BLaER1 (cell line): ENCODE measurements at regions not wholly inside any gene's neighbourhood (a gene's known extent, or its start where the extent isn't known, plus 50 kb on each side); places are given as distances from the start of the nearest gene placed in this dataset.
"Not testable (repeated sequence)": the region's sequence is repeated elsewhere in the genome, so short reads cannot be mapped to it uniquely, and the experiment has no call there.

ENCODE experiments used
- H3K27ac ChIP-seq: shearing (Covaris generic); formaldehyde crosslinking; 2 replicates; pipeline ENCODE4 v1.8.1; 2022
- H3K27me3 ChIP-seq: shearing (Covaris generic); formaldehyde crosslinking; 2 replicates; pipeline ENCODE4 v1.8.1; 2022
- H3K36me3 ChIP-seq: shearing (Covaris generic); formaldehyde crosslinking; 2 replicates; pipeline ENCODE4 v1.8.1; 2022
- H3K4me1 ChIP-seq: shearing (Covaris generic); formaldehyde crosslinking; 2 replicates; pipeline ENCODE4 v1.8.1; 2022
- H3K4me2 ChIP-seq: shearing (Covaris generic); formaldehyde crosslinking; 2 replicates; pipeline ENCODE4 v1.8.1; 2022
- H3K4me3 ChIP-seq: shearing (Covaris generic); formaldehyde crosslinking; 2 replicates; pipeline ENCODE4 v1.8.1; 2022
- H3K9ac ChIP-seq: shearing (Covaris generic); formaldehyde crosslinking; 2 replicates; pipeline ENCODE4 v1.8.1; 2022
- H3K9me3 ChIP-seq: shearing (Covaris generic); formaldehyde crosslinking; 2 replicates; pipeline ENCODE4 v1.8.1; 2022
- H4K20me1 ChIP-seq: shearing (Covaris generic); formaldehyde crosslinking; 2 replicates; pipeline ENCODE4 v1.8.1; 2022
- Cebpa-rat ChIP-seq: shearing (Covaris generic); IDR thresholded peaks from 2 replicates; pipeline ENCODE4 v1.8.1; 2022

GRCh38 chr1:213415691-213416380, 364.8 kb downstream of the RPS6KC1 start:
- no peak overlapping the region for H3K4me3 ChIP-seq
- no peaks in the 10 kb centered on the region for H3K36me3 ChIP-seq
- no peaks in the 10 kb centered on the region for H3K9me3 ChIP-seq
- no peak overlapping the region for H3K27ac ChIP-seq
- no peak overlapping the region for H3K4me2 ChIP-seq
- TF ChIP-seq Cebpa-rat: no peak
- H4K20me1 ChIP-seq: no peaks in the 10 kb centered on the region
- H3K4me1 ChIP-seq: no peaks in the 10 kb centered on the region
- no peak overlapping the region for H3K9ac ChIP-seq
- no peaks in the 10 kb centered on the region for H3K27me3 ChIP-seq

GRCh38 chr1:213416461-213417224, 365.6 kb downstream of the RPS6KC1 start:
- H3K4me3 ChIP-seq: no peak overlapping the region
- no peaks in the 10 kb centered on the region for H3K9me3 ChIP-seq
- no peaks in the 10 kb centered on the region for H3K4me1 ChIP-seq
- no peak overlapping the region for H3K27ac ChIP-seq
- no peak for TF ChIP-seq Cebpa-rat
- H4K20me1 ChIP-seq: no peaks in the 10 kb centered on the region
- no peaks in the 10 kb centered on the region for H3K36me3 ChIP-seq
- H3K9ac ChIP-seq: no peak overlapping the region
- H3K4me2 ChIP-seq: no peak overlapping the region
- no peaks in the 10 kb centered on the region for H3K27me3 ChIP-seq

- Histone ChIP-seq H3K27me3 (no peaks in the 10 kb centered on the region), H3K4me1 (no peaks in the 10 kb centered on the region), H3K27ac (no peak overlapping the region), H3K36me3 (no peaks in the 10 kb centered on the region), H3K9ac (no peak overlapping the region), H3K4me2 (no peak overlapping the region), H4K20me1 (no peaks in the 10 kb centered on the region), H3K4me3 (no peak overlapping the region), H3K9me3 (no peaks in the 10 kb centered on the region)
- no peak for TF ChIP-seq Cebpa-rat
Measured at GRCh38 chr1:213417225-213417820, 366.3 kb downstream of the RPS6KC1 start.

DNA sequence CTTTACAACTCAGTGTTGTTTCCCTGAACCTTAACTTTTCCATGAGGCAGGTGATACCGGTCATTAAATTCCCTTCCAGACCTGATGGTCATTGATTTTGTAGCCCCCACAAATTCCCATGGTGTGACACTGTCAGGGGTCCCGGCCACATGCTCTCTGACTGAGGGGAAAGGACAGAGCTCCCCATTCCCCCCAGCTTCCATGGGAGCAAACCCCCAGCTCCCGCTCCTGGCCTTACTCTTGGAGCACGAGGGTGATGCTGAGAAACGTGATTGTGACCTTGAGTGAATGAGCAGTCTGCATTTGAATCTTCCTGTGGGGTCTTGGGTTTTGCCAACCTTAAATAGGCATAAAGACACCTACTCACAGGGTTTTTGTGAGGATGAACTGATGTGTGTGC, 366.8 kb downstream of the RPS6KC1 start:
- no peak overlapping the region for H3K4me2 ChIP-seq
- no peak overlapping the region for H3K9ac ChIP-seq
- no peaks in the 10 kb centered on the region for H3K9me3 ChIP-seq
- no peaks in the 10 kb centered on the region for H3K4me1 ChIP-seq
- no peak for TF ChIP-seq Cebpa-rat
- no peak overlapping the region for H3K27ac ChIP-seq
- H3K27me3 ChIP-seq: no peaks in the 10 kb centered on the region
- no peaks in the 10 kb centered on the region for H4K20me1 ChIP-seq
- H3K36me3 ChIP-seq: no peaks in the 10 kb centered on the region
- no peak overlapping the region for H3K4me3 ChIP-seq

DNA sequence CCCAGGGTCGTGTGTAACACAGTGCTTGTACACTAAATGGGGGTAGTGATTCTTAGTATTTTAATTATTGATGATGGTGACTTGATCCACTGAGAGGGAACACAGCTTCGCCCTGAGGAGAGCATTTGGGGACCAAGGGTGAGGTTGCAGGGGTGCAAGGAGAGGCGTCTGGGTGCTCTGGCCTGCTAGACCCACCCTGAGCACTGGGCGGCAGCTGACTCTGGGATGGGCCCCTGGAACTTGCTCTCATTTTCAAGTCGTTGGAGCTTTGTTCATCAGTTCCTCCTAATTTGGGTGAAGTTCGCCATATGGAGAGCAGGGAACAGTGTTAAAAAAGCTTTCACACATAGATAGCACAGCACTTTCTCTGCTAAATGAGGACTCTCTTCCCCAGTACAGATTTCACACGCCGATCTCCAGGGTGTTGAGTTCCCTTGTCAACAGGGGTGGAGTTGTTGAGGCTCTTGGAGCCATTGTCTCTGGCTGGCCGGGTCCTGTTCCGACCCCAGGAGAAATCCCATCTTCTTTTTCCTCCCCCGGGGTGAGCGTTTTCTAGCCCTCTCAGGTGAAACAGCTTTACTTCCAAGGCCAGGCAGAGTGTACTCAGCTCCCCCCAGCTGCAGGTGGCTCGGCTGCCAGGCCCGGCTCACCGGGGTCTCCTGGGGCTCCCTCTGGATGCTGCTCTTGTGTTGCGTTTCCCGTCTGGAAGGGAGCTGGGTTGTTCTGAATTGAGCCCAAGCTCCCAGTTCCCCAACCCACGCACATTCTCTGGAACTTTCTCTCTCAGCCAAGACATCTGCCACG, 367.4 kb downstream of the RPS6KC1 start:
- H3K4me2 ChIP-seq: no peak overlapping the region
- no peaks in the 10 kb centered on the region for H3K27me3 ChIP-seq
- H3K4me3 ChIP-seq: no peak overlapping the region
- H3K9me3 ChIP-seq: no peaks in the 10 kb centered on the region
- H3K4me1 ChIP-seq: no peaks in the 10 kb centered on the region
- no peak overlapping the region for H3K9ac ChIP-seq
- no peak overlapping the region for H3K27ac ChIP-seq
- no peaks in the 10 kb centered on the region for H3K36me3 ChIP-seq
- H4K20me1 ChIP-seq: no peaks in the 10 kb centered on the region
- no peak for TF ChIP-seq Cebpa-rat

DNA sequence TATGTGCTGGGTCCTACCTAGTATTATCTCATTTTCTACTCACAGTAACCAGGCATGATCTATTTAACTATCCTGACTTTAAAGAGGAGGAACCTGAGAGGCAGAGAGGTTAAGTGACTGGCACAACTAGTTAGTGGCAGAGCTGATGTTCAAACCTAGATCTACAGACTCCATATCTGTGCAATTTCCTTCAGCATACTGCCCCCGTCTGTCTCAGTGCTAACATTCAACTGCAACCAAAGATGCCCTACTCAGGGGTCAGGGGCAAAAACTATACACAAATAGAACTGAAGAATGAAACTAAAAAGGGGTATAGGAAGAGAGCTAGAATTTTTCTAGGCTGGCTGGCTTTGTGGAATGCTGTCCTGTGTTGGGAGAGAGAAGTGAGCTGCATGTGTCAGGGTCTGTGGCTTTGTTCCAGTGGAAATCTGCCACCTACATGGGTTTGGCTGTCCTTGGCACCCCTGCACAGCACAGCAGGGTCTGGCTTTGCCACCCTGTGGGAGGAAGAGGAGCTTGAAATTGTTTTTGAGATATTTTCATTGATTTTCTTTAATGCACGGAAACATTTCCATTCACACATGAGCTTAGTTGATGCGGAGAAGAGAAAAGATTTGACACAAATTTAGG, 368.5 kb downstream of the RPS6KC1 start:
- no peak overlapping the region for H3K9ac ChIP-seq
- H3K27ac ChIP-seq: no peak overlapping the region
- H3K4me2 ChIP-seq: no peak overlapping the region
- H3K27me3 ChIP-seq: no peaks in the 10 kb centered on the region
- TF ChIP-seq Cebpa-rat: no peak
- no peaks in the 10 kb centered on the region for H3K9me3 ChIP-seq
- no peaks in the 10 kb centered on the region for H4K20me1 ChIP-seq
- no peaks in the 10 kb centered on the region for H3K36me3 ChIP-seq
- no peaks in the 10 kb centered on the region for H3K4me1 ChIP-seq
- no peak overlapping the region for H3K4me3 ChIP-seq

- not testable (repeated sequence) for H3K36me3 ChIP-seq, H3K4me2 ChIP-seq, H4K20me1 ChIP-seq, H3K4me3 ChIP-seq, H3K27ac ChIP-seq, H3K9ac ChIP-seq, H3K27me3 ChIP-seq, H3K9me3 ChIP-seq, H3K4me1 ChIP-seq
Measured at GRCh38 chr1:213421178-213421577, 370.1 kb downstream of the RPS6KC1 start.

DNA sequence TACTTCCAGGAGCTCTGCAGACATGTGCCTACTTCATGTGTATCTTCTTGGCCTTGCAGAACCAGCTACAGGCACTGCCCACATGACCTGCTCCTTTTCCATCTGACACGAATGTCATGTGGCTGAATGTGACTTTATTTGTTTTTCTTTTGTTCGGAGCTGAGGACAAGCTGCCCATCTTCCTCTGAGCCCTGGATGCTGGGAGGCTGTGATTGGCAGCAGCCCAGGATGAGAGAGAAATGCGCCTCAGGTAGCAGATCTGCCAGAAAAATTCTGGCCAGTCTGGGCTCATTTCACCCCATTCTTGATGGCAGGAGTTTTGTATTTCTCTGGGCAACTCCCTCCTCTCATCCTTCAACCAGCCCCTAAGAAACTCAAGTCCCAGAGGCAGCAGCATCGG, 372.0 kb downstream of the RPS6KC1 start:
- H3K27me3 ChIP-seq: no peaks in the 10 kb centered on the region

GRCh38 chr1:213423605-213424004, 372.6 kb downstream of the RPS6KC1 start:
- Histone ChIP-seq H3K4me1 (no peaks in the 10 kb centered on the region), H3K27ac (no peak overlapping the region), H3K9me3 (no peaks in the 10 kb centered on the region), H3K36me3 (no peaks in the 10 kb centered on the region), H3K27me3 (no peaks in the 10 kb centered on the region), H3K4me2 (no peak overlapping the region), H3K9ac (no peak overlapping the region), H3K4me3 (no peak overlapping the region), H4K20me1 (no peaks in the 10 kb centered on the region)
- TF ChIP-seq Cebpa-rat: no peak

More for the DNA sequence above, 372.0 kb downstream of the RPS6KC1 start:
- Histone ChIP-seq H3K9me3 (no peaks in the 10 kb centered on the region), H3K4me2 (no peak overlapping the region), H3K4me1 (no peaks in the 10 kb centered on the region), H3K4me3 (no peak overlapping the region), H3K36me3 (no peaks in the 10 kb centered on the region), H4K20me1 (no peaks in the 10 kb centered on the region), H3K27ac (no peak overlapping the region), H3K9ac (no peak overlapping the region)
- no peak for TF ChIP-seq Cebpa-rat
